Peyer's patch (tissue), 4 donors: ENCODE measurements at regions not wholly inside any gene's neighbourhood (a gene's known extent, or its start where the extent isn't known, plus 50 kb on each side); places are given as distances from the start of the nearest gene placed in this dataset.
"Not testable (repeated sequence)": the region's sequence is repeated elsewhere in the genome, so short reads cannot be mapped to it uniquely, and the experiment has no call there.

Source experiments
- POLR2A ChIP-seq, 2 donors: fragments of 450-650 bp; IDR thresholded peaks; one replicate each; pipeline ENCODE4 v1.5.1; 2017; ENCODE audit warnings: antibody characterized with exemption in 2 of 2, mild to moderate bottlenecking in 2 of 2, moderate library complexity in 2 of 2
- TF ChIP-seq, protein P1 (sequence below), 6 experiments: fragments of 450-650 bp in 4 of 6; fragments of 200-600 bp in 2 of 6; sonication (generic) in 1 of 6; IDR thresholded peaks; one replicate each; pipeline ENCODE4 v1.5.1; 2017 to 2019; ENCODE audit warnings: antibody characterized with exemption in 6 of 6, mild to moderate bottlenecking in 3 of 6, moderate library complexity in 1 of 6

- TF ChIP-seq, protein P1, sequence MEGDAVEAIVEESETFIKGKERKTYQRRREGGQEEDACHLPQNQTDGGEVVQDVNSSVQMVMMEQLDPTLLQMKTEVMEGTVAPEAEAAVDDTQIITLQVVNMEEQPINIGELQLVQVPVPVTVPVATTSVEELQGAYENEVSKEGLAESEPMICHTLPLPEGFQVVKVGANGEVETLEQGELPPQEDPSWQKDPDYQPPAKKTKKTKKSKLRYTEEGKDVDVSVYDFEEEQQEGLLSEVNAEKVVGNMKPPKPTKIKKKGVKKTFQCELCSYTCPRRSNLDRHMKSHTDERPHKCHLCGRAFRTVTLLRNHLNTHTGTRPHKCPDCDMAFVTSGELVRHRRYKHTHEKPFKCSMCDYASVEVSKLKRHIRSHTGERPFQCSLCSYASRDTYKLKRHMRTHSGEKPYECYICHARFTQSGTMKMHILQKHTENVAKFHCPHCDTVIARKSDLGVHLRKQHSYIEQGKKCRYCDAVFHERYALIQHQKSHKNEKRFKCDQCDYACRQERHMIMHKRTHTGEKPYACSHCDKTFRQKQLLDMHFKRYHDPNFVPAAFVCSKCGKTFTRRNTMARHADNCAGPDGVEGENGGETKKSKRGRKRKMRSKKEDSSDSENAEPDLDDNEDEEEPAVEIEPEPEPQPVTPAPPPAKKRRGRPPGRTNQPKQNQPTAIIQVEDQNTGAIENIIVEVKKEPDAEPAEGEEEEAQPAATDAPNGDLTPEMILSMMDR (IDR thresholded peaks at IDR 0.05), result not testable (repeated sequence)
- not testable (repeated sequence) for TF ChIP-seq POLR2A (IDR thresholded peaks at IDR 0.05)
Observed at GRCh38 chr4:144426023-144426422, 219.9 kb upstream of the HHIP start.
